Smooth muscle cell (in vitro differentiated cells): ENCODE measurements at regions not wholly inside any gene's neighbourhood (a gene's known extent, or its start where the extent isn't known, plus 50 kb on each side); places are given as distances from the start of the nearest gene placed in this dataset.

Experiments
- DNase-seq: peaks from one replicate; lab custom pipeline; 2025; ENCODE audit not compliant: unreplicated experiment; lab: John Stamatoyannopoulos, UW
- H2AFZ ChIP-seq: fragments of 200-600 bp; sonication (generic); 2 replicates; pipeline ENCODE4 v1.6.0; 2016; ENCODE audit warnings: antibody characterized with exemption, low read depth, mild to moderate bottlenecking
- H3F3A ChIP-seq: fragments of 200-600 bp; sonication (generic); 2 replicates; pipeline ENCODE4 v1.6.0; 2017; ENCODE audit warnings: antibody characterized with exemption, low read depth
- H3K27ac ChIP-seq: fragments of 200-600 bp; sonication (generic); 2 replicates; pipeline ENCODE4 v1.5.1; 2016; ENCODE audit warnings: low read depth, mild to moderate bottlenecking
- H3K27me3 ChIP-seq: fragments of 200-600 bp; sonication (generic); 2 replicates; pipeline ENCODE4 v1.6.1; 2016; ENCODE audit warnings: low read depth, mild to moderate bottlenecking
- H3K36me3 ChIP-seq: fragments of 200-600 bp; sonication (generic); 2 replicates; pipeline ENCODE4 v1.5.1; 2016; ENCODE audit warnings: low read depth
- H3K4me1 ChIP-seq: fragments of 200-600 bp; sonication (generic); 2 replicates; pipeline ENCODE4 v1.5.1; 2016; ENCODE audit warnings: low read depth
- H3K4me2 ChIP-seq: fragments of 200-600 bp; sonication (generic); 2 replicates; pipeline ENCODE4 v1.6.0; 2016; ENCODE audit warnings: mild to moderate bottlenecking
- H3K4me3 ChIP-seq: fragments of 200-600 bp; sonication (generic); 2 replicates; pipeline ENCODE4 v1.5.1; 2016; ENCODE audit warnings: mild to moderate bottlenecking
- H3K79me2 ChIP-seq: fragments of 200-600 bp; sonication (generic); 2 replicates; pipeline ENCODE4 v1.6.0; 2016; ENCODE audit warnings: low read depth, mild to moderate bottlenecking
- H3K9ac ChIP-seq: fragments of 200-600 bp; sonication (generic); 2 replicates; pipeline ENCODE4 v1.6.0; 2016; ENCODE audit warnings: low read depth
- H3K9me3 ChIP-seq: fragments of 200-600 bp; sonication (generic); replicated peaks from 2 replicates; pipeline ENCODE4 v1.5.1; 2016; ENCODE audit warnings: low read depth
- H4K20me1 ChIP-seq: fragments of 200-600 bp; sonication (generic); 2 replicates; pipeline ENCODE4 v1.6.0; 2016; ENCODE audit warnings: low read depth
- WGBS: methylation state at CpG from one replicate; pipeline ENCODE4 v1.1.7; 2016; ENCODE audit warnings: low lambda C conversion rate; 5-methylcytosine and 5-hydroxymethylcytosine counted together
- TF ChIP-seq, protein P1 (sequence below): fragments of 200-600 bp; sonication (generic); IDR thresholded peaks from 2 replicates; pipeline ENCODE4 v1.5.1; 2017; ENCODE audit warnings: borderline replicate concordance, mild to moderate bottlenecking, antibody characterized with exemption; ENCODE audit not compliant: insufficient read depth, poor library complexity, severe bottlenecking

DNA sequence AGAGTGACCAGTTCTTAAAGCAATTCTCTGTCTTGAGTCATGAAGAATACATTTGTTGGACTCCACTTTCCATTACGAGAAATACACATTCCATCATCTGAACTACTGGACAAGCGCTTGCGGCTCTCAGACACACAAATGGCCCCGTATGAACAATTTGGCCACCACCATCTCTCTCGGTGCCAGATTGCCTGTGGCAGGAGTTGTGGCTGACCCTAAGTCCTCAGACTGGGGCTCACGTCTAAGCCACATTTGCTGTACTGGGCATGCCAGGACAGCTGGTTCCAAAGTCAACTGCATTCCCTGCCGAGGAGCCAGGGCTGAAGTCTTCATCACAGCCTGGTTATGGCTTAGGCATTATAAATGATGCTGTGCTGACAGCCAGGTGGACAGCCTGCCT, 227.5 kb downstream of the MIAT start:
- Histone ChIP-seq H3K27me3 (no peaks in the 10 kb centered on the region), H3K4me1 (peaks cover 7% of the 10 kb centered on the region), H3K79me2 (no peaks in the 10 kb centered on the region), H3K36me3 (no peaks in the 10 kb centered on the region), H3K9me3 (no peaks in the 10 kb centered on the region), H3F3A (peaks cover 13% of the 10 kb centered on the region), H4K20me1 (no peaks in the 10 kb centered on the region), H3K4me3 (no peak overlapping the region), H2AFZ (no peak overlapping the region), H3K27ac (no peak overlapping the region), H3K9ac (no peak overlapping the region), H3K4me2 (no peak overlapping the region)
- DNase-seq = no peak
- TF ChIP-seq, protein P1, sequence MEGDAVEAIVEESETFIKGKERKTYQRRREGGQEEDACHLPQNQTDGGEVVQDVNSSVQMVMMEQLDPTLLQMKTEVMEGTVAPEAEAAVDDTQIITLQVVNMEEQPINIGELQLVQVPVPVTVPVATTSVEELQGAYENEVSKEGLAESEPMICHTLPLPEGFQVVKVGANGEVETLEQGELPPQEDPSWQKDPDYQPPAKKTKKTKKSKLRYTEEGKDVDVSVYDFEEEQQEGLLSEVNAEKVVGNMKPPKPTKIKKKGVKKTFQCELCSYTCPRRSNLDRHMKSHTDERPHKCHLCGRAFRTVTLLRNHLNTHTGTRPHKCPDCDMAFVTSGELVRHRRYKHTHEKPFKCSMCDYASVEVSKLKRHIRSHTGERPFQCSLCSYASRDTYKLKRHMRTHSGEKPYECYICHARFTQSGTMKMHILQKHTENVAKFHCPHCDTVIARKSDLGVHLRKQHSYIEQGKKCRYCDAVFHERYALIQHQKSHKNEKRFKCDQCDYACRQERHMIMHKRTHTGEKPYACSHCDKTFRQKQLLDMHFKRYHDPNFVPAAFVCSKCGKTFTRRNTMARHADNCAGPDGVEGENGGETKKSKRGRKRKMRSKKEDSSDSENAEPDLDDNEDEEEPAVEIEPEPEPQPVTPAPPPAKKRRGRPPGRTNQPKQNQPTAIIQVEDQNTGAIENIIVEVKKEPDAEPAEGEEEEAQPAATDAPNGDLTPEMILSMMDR = no peak
- WGBS = 94% methylated on average over 7 of the region's 7 CpGs

DNA sequence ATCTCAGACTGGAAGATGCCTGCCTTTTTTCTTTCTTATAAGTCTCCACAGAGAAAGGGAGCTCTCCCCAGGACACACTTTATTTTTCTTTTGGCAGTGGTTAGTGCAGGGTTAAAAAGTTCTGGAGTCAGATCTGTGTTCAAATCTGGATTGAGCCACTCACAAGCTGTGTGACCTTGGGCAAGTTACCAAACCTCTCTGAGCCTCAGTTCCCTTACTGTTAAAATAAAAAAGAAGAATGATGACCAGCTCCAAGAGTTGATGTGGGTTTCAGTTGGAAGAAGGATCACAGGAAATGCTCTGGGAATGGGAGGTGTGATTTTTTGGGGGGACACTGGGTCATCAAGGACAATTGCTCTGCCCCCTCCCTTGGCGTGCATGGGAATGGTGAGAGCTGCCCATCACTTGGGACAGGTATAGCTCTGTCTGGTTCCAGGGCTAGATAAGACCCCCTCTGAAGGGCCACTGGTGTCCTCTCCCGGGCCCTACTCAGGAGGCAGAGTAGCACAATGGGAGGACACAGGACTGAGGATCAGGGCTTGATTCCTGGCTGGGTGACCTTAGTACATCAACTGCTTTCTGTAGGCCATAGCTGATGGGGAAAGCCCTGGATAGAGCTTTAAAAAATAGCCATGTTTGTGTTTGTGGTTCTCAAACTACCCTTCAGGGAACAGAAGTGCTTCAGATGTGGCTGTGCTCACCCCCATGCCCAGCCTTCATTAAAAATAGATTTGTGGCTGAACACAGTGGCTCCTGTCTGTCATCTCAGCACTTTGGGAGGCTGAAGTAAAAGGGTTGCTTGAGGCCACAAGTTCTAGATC, 228.3 kb downstream of the MIAT start:
- Histone ChIP-seq H3K27me3 (no peaks in the 10 kb centered on the region), H3K4me1 (peaks cover 7% of the 10 kb centered on the region), H2AFZ (no peak overlapping the region), H3K36me3 (no peaks in the 10 kb centered on the region), H3F3A (peaks cover 13% of the 10 kb centered on the region), H3K9ac (no peak overlapping the region), H3K4me3 (no peak overlapping the region), H3K4me2 (no peak overlapping the region), H3K79me2 (no peaks in the 10 kb centered on the region), H3K9me3 (no peaks in the 10 kb centered on the region), H3K27ac (no peak overlapping the region), H4K20me1 (no peaks in the 10 kb centered on the region)
- DNase-seq = no peak
- TF ChIP-seq, protein P1 = no peak
- 48% methylated on average over 2 of the region's 2 CpGs for WGBS

DNA sequence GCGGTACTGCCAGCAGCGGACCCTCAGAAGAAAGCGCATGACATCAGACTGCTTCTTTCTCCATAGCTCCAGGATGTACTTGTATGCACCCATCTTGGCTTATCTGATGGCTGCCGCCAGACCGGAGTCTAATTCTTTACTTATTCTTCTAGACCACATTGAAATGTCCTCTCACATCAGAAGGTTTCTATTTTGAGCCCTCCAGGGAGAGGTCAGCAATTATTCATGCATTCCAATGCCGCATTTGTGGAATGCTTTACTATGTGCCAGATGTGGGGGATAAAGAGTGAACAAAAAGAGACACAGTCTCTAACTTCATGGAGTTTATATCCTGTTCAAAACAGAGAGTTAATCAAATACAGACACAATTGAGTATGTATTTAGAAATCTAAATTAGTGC, 230.1 kb downstream of the MIAT start:
- no peaks in the 10 kb centered on the region for H3K27me3 ChIP-seq
- no peak overlapping the region for H3K9ac ChIP-seq
- no peak overlapping the region for H3K4me3 ChIP-seq
- TF ChIP-seq, protein P1 = no peak
- whole genome bisulfite sequencing = 27% methylated on average over 6 of the region's 6 CpGs
- H4K20me1 ChIP-seq = no peaks in the 10 kb centered on the region
- DNase-seq = no peak
- no peak overlapping the region for H2AFZ ChIP-seq
- no peaks in the 10 kb centered on the region for H3K36me3 ChIP-seq
- H3K9me3 ChIP-seq = no peaks in the 10 kb centered on the region
- peaks cover 7% of the 10 kb centered on the region for H3K4me1 ChIP-seq
- peak overlapping the region; percentile 43 for H3K4me2 ChIP-seq
- H3F3A ChIP-seq = peaks cover 18% of the 10 kb centered on the region
- peak overlapping the region; percentile 58 for H3K27ac ChIP-seq
- H3K79me2 ChIP-seq = no peaks in the 10 kb centered on the region

DNA sequence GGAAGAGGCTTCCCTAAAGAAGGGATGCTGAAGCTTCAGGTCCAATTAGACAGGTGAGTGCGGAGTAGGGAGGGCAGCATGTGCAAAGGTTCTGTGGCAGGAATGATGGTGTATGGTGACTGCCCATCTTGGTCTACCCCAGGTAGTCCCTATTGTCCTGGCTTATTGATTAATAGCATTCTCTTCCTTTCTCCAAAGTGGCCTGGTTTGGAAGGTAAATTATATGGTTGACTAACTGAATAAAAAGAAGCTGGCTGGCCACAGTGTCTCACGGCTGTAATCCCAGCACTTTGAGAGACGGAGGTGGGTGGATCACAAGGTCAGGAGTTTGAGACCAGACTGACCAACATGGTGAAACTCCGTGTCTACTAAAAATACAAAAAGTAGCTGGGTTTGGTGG, 230.5 kb downstream of the MIAT start:
- Histone ChIP-seq H3K4me2 (peak overlapping the region; percentile 43), H3K36me3 (no peaks in the 10 kb centered on the region), H3F3A (peaks cover 23% of the 10 kb centered on the region), H4K20me1 (no peaks in the 10 kb centered on the region), H2AFZ (no peak overlapping the region), H3K4me1 (peaks cover 7% of the 10 kb centered on the region), H3K9me3 (no peaks in the 10 kb centered on the region), H3K27ac (peak overlapping the region; percentile 58), H3K4me3 (no peak overlapping the region), H3K9ac (no peak overlapping the region), H3K79me2 (no peaks in the 10 kb centered on the region), H3K27me3 (no peaks in the 10 kb centered on the region)
- WGBS = 51% methylated on average over 4 of the region's 4 CpGs
- no peak for DNase-seq
- TF ChIP-seq, protein P1 = no peak
